Ovary (tissue), 7 donors: ENCODE measurements at regions not wholly inside any gene's neighbourhood (a gene's known extent, or its start where the extent isn't known, plus 50 kb on each side); places are given as distances from the start of the nearest gene placed in this dataset.

ENCODE experiments used
- DNase-seq, 5 donors: peaks; one replicate each; pipeline ENCODE4 v3.0.0-alpha.2; 2019 to 2020
- H3K27ac ChIP-seq, 2 donors: fragments of 200-600 bp; one replicate each; pipeline versions ENCODE4 v1.5.1 to v1.8.0; 2019 to 2022
- H3K27me3 ChIP-seq: fragments of 200-600 bp; one replicate; pipeline ENCODE4 v1.8.0; 2022
- H3K36me3 ChIP-seq: fragments of 200-600 bp; sonication (generic); one replicate; pipeline ENCODE4 v1.5.1; 2019
- H3K4me1 ChIP-seq: one replicate; pipeline ENCODE4 v1.8.1; 2013; ENCODE audit warnings: mild to moderate bottlenecking, moderate library complexity; ENCODE audit not compliant: insufficient read depth
- H3K4me3 ChIP-seq: fragments of 200-600 bp; sonication (generic); one replicate; pipeline ENCODE4 v1.5.1; 2017
- H3K9me3 ChIP-seq, 2 donors: fragments of 200-600 bp in 1 of 2; sonication (generic) in 1 of 2; one replicate each; pipeline versions ENCODE4 v1.5.1 to v1.8.1; 2013 to 2019; ENCODE audit warnings: mild to moderate bottlenecking in 1 of 2, moderate library complexity in 1 of 2
- CTCF ChIP-seq, 3 donors: fragments of 450-650 bp in 2 of 3; fragments of 200-600 bp in 1 of 3; IDR thresholded peaks; one replicate each; pipeline versions ENCODE4 v1.5.1 to v1.8.0; 2016 to 2022; ENCODE audit warnings: antibody characterized with exemption in 3 of 3, mild to moderate bottlenecking in 1 of 3
- EP300 ChIP-seq: sonication (generic); formaldehyde crosslinking; IDR thresholded peaks from one replicate; pipeline ENCODE4 v1.6.1; 2017; ENCODE audit warnings: antibody characterized with exemption
- POLR2A ChIP-seq: fragments of 450-650 bp; IDR thresholded peaks from one replicate; pipeline ENCODE4 v1.6.1; 2017; ENCODE audit warnings: antibody characterized with exemption, mild to moderate bottlenecking, moderate library complexity
- WGBS, 3 donors: extraction: QIAGEN DNeasy Blood & Tissue Kit in 1 of 3; methylation state at CpG; one replicate each; pipeline versions ENCODE4 v1.1.5 to v1.1.7; 2013 to 2017; 5-methylcytosine and 5-hydroxymethylcytosine counted together
- intact Hi-C, 4 donors: fragments of 100-400 bp; cut with DNase I; formaldehyde crosslinking; loops; one replicate each; pipeline versions ENCODE4 v1.11.0 to v1.15.1; 2022 to 2023
- donor health status: DM: no; HTN: no; CAD: no; lungs with moderate emphysema.
- donor health status: DM: no; HTN: no; CAD: no.
- donor health status: Bipolar disorder and iron deficiency.
- donor health status: DM: no; HTN: no; CAD: no.
- donor health status: DM: yes; HTN: yes; CAD: no.

- no peak for DNase-seq
- Histone ChIP-seq H3K4me1 (no peaks in the 10 kb centered on the region), H3K27me3 (no peaks in the 10 kb centered on the region), H3K9me3 (no peaks in the 10 kb centered on the region), H3K27ac (no peak overlapping the region), H3K36me3 (no peaks in the 10 kb centered on the region), H3K4me3 (no peak overlapping the region)
- intact Hi-C loops, result loop anchor here in 1 of 4 donors (5.0 kb wide), 1 partner anchor 438 kb away; no protein-coding TSS in a partner anchor
- WGBS, 3 donors, result 75 to 88% (median 84%) methylated on average over 4 of the region's 4 CpGs
- no peak for TF ChIP-seq CTCF (IDR thresholded peaks at IDR 0.05)
- TF ChIP-seq POLR2A, result no peak
- no peak for TF ChIP-seq EP300
Measured at GRCh38 chr1:119219711-119220110, 79.3 kb upstream of the WARS2 start.

- no peak for TF ChIP-seq POLR2A
- no peak for TF ChIP-seq EP300
- no peak for TF ChIP-seq CTCF (IDR thresholded peaks at IDR 0.05)
- intact Hi-C loops, result no loop called here
Measured at GRCh38 chr1:119220991-119221390, 80.5 kb upstream of the WARS2 start.

GRCh38 chr1:119222271-119222670 lies 81.8 kb upstream of the WARS2 start:
- H3K4me1 ChIP-seq, result no peaks in the 10 kb centered on the region
- intact Hi-C loops, result no loop called here
- no peak for TF ChIP-seq EP300
- no peak for TF ChIP-seq POLR2A
- TF ChIP-seq CTCF (IDR thresholded peaks at IDR 0.05), result no peak
- no peaks in the 10 kb centered on the region for H3K36me3 ChIP-seq
- H3K27ac ChIP-seq, result no peak overlapping the region
- no peaks in the 10 kb centered on the region for H3K27me3 ChIP-seq
- no peak overlapping the region for H3K4me3 ChIP-seq
- H3K9me3 ChIP-seq, result no peaks in the 10 kb centered on the region
- WGBS, 3 donors, result 93 to 95% (median 93%) methylated on average over 5 of the region's 5 CpGs
- DNase-seq, result no peak

More at GRCh38 chr1:119220991-119221390, 80.5 kb upstream of the WARS2 start:
- H3K27ac ChIP-seq, result no peak overlapping the region
- no peaks in the 10 kb centered on the region for H3K4me1 ChIP-seq
- H3K27me3 ChIP-seq, result no peaks in the 10 kb centered on the region
- no peaks in the 10 kb centered on the region for H3K36me3 ChIP-seq
- H3K9me3 ChIP-seq, result no peaks in the 10 kb centered on the region
- no peak overlapping the region for H3K4me3 ChIP-seq
- no peak for DNase-seq

GRCh38 chr1:119225265-119225664 lies 84.8 kb upstream of the WARS2 start:
- intact Hi-C loops, result no loop called here
- DNase-seq, result no peak
- Histone ChIP-seq H3K27me3 (no peaks in the 10 kb centered on the region), H3K4me3 (no peak overlapping the region), H3K4me1 (no peaks in the 10 kb centered on the region), H3K27ac (no peak overlapping the region), H3K9me3 (no peaks in the 10 kb centered on the region), H3K36me3 (no peaks in the 10 kb centered on the region)
- TF ChIP-seq CTCF (IDR thresholded peaks at IDR 0.05), result no peak
- no peak for TF ChIP-seq POLR2A
- no peak for TF ChIP-seq EP300

GRCh38 chr1:119225831-119226230 lies 85.4 kb upstream of the WARS2 start:
- H3K27ac ChIP-seq, result no peak overlapping the region
- H3K4me1 ChIP-seq, result no peaks in the 10 kb centered on the region
- no peak overlapping the region for H3K4me3 ChIP-seq
- no peak for DNase-seq
- no peaks in the 10 kb centered on the region for H3K36me3 ChIP-seq
- no peaks in the 10 kb centered on the region for H3K27me3 ChIP-seq
- TF ChIP-seq EP300, result no peak
- TF ChIP-seq POLR2A, result no peak
- no peak for TF ChIP-seq CTCF (IDR thresholded peaks at IDR 0.05)
- 88 to 95% (median 91%) methylated on average over 2 of the region's 2 CpGs for WGBS, 3 donors
- intact Hi-C loops, result no loop called here
- H3K9me3 ChIP-seq, result no peaks in the 10 kb centered on the region
